HG02885 (cell line): ENCODE measurements at regions not wholly inside any gene's neighbourhood (a gene's known extent, or its start where the extent isn't known, plus 50 kb on each side); places are given as distances from the start of the nearest gene placed in this dataset.

Experiments used
- ATAC-seq: cut with Tn5 transposase; IDR thresholded peaks from one replicate; pipeline ENCODE4 v1.9.1; 2021; ENCODE audit warnings: mild to moderate bottlenecking; ENCODE audit not compliant: unreplicated experiment, poor library complexity

- no peak for ATAC-seq
These were observed 660.2 kb upstream of the API5 start for GRCh38 chr11:42651621-42652020.

DNA sequence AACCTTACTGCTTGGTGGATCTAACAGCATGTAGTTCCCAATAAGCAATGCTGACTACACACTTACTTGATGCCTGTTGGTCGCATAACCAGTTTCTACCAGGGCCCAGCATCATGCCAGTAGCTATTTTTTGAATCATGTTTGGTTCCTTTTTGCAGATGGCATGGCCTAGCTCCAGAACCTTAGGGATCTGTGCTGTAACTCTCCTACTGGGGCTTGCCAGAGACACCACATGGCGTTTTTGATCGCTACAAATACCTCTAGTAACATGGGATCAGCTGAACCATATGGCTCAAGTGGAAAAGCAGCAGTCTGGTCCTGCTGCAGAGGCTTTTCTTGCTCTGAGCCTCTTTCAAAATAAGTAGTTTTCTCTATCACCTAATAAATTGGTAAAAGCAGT, 654.6 kb upstream of the API5 start:
- ATAC-seq: no peak

GRCh38 chr11:42661942-42662341, 649.9 kb upstream of the API5 start:
- no peak for ATAC-seq

DNA sequence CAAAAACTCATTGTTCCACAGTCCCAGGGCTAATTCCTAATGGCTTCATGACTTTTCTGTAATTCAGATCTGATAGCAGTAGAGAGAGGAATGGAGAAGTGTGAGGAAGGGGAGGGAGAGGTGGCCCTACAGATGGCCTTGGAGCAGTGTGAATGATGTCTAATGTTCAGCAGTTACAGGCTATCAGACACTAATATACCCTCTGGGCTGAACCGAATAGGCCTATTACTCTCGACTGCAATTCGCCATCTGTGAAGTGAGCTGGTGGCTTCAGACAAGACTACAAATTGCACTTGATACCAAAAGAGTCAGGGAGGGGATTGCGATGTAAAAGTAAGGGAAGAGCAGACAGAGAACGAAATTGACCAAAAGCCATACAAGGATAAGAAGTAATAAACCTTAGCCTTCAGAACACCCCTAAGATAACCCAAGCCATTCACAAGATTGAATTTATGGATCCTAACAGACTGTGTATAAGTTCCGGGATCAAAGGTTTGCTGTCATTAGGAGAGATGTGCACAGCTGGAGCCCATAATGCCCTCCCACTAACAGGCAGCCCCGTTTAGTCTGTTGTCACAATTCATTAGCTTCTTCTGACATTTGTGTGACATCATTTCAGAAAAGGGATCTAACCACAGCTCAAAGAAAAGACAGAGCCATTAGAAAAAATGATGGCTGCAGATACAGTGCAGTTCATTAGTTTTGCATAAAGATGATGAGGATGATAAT, 642.4 kb upstream of the API5 start:
- no peak for ATAC-seq

DNA sequence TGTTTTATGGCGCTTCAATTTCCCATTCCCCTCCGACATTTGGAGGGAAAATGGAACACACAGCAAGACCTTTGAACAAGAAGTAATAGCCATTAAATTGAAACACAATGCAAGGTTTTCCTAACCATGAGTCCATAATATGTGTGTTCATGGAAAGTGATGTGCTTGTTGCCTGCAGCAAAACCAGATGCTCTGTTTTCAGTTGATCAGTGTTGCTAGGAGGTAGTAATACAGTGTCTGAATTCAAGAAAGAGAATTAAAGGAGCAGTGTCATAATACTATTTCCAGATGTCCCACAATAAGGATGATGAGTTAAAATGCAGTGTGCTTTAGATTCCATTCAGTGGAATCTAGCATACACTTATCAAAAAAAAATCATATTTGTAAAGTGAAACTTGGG, 637.4 kb upstream of the API5 start:
- no peak for ATAC-seq

GRCh38 chr11:42707541-42707940, 604.3 kb upstream of the API5 start:
- ATAC-seq: no peak

GRCh38 chr11:42709216-42709615, 602.6 kb upstream of the API5 start:
- ATAC-seq: no peak

DNA sequence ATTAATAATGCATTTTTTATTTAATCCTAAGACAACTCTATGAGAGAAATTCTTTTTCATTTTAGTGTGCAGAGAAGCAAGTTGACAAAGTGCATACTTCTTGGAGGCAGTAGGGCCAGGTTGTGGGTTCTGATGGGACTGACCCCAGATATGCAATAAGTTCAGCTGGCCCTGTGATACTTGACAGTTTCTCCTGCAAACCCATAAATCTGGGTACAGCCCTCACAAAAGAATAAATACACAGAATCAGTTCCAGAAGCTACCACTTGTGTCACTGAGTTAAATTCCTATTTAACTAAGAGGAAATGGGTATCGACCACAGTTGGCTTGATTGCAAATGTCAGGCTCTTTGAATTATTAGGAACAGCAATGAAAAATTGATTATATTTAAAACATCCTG, 598.5 kb upstream of the API5 start:
- ATAC-seq: no peak

DNA sequence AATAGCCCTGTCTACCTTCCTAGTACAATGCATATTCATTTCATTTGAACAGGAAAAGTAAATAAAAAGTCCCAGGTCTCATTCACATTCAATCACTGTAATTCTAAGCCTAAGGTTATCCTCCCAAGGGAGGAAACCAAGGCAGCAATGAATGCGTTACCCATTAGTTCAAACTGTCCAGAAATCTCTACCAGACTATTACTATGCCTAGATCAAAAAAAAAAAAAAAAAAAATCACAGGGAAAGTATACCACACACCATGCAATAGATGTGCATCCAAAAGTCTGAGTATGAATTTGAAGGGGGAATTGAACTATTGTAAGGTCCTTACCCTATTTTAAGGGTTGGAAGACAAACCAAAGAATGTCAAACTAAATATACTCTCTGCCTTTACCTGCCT, 598.0 kb upstream of the API5 start:
- ATAC-seq: no peak

GRCh38 chr11:42720716-42721563, 590.9 kb upstream of the API5 start:
- no peak for ATAC-seq

DNA sequence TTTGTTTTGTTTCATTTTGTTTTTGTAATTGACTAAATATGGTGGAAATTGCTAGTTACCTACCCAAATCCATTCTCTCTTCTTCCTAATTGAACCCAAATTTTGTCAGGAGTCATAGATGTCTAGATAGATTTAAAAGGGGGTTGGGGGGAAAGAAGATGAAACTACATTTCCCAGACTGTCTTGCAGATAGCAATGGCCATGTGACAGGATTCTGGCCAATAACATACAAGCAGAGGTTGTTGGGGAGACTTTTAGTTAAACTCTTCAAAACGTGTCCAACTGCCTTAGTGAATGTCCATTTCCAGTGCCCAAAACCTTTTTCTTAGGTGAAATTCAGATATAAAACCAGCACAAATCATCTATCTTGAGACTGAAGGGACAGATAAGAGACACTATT, 583.9 kb upstream of the API5 start:
- ATAC-seq: no peak

GRCh38 chr11:42762348-42762747, 549.4 kb upstream of the API5 start:
- ATAC-seq: no peak

DNA sequence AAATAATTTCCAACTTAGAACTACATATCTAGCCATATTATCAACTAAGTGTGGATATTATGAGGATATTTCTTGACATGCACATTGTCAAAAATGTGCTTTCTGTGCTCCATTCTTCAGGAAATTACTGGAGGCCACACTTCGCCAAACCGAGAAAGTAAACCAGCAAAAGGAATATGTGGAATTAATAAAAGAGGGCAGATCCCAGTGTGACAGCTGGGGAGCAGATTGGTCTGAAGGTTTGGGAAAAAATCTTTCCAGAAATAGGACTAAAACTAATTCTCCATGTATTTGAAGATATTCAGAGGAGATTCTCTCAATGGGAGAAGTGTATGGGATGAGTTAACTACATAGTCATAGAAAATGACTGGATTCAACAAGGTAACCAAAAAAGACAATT, 546.9 kb upstream of the API5 start:
- ATAC-seq: no peak

DNA sequence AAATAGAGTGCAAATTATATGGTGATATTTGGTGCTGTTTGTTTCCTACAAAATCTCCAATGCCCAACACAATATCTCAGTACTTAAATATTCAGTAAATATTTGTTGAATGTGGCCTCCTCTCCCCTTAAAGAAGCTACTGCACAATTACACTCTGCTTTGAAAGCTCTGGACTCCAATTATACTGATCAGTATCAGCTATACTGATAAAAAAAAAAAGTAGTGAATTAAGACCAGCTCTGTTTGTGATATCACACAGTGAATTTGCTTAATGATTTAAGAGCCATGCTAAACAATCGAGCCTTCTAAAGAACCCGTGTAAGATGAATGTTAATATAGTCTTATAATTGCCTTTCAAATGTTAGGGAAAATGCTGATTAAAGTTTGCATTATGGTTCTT, 543.2 kb upstream of the API5 start:
- ATAC-seq: no peak

GRCh38 chr11:42770444-42771065, 541.2 kb upstream of the API5 start:
- peak; percentile 82 for ATAC-seq

GRCh38 chr11:42772886-42773285, 538.9 kb upstream of the API5 start:
- ATAC-seq: no peak

- no peak for ATAC-seq
These were observed 538.1 kb upstream of the API5 start for GRCh38 chr11:42773729-42774128.

DNA sequence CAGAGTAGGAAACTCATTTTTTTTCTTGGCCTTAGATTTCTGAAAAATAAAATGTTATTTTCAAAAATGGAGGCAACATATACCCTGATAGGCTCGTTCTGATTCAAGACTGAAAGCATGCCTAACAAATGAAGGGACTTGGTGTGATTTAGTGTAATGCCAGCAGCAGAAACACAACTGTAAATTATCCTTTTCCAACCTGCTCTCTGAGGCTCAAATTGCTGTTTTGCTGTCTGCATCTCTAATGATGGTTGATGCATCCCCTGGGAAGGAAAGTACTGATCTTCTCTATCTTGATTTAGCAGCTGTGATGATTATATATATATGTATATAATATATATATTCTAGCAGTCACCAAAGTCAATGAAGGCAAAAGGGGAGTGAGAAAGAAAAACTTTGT, 537.2 kb upstream of the API5 start:
- no peak for ATAC-seq

DNA sequence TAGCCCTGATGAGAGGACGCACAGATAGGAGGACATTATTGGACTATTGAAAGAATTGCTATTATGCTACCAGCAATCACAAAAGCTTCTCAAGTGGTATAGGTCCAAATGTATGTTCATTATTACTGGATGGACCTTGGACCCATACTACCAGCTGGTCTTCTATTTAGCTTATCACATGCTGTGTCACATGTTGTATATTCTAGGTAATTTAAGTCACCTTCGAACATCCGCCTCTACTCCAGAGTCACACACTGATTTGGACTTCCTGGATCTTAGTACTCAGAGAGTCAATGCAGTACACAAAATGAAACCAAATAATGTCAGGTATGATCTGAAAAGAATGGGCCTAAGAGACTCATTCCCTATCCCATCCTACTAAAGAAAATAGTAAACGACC, 534.0 kb upstream of the API5 start:
- no peak for ATAC-seq

DNA sequence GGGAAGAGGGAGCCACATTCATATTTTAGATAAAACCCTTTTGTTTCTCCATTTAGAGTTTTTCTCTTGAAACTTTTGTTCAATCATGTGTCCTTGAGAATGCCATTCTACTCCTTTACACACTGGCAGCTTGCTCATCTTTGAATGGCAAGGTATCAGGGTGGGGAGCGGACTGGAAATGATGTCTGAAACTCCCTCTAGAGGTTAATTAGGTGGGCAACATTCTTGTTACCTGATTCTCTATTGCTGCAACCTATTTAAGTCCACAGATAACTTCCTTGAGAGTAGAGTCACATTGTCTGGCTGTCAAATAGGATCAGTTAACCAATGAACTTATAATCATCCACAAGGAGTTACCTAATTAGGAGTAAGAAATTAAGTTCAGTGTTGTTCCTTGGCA, 533.6 kb upstream of the API5 start:
- ATAC-seq: no peak

DNA sequence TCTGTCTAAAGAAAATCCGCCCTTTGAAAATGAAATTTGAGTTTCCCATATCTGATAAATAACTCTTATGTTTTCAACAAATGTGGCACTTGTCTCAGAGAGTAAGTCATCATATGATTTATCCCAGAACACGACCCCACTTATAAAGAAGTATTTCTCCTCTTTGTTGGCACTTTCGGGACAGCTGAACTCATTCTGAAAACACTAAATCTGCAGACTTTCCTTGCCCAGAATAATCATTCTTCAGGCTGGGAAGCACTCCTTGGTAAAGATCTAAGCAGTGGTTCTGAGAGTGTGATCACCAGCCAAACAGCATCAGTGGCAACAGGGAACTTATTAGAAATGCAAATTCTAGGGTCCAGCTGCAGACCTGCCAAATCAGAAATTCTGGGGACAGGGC, 532.2 kb upstream of the API5 start:
- no peak for ATAC-seq
